ENCODE measurements at regions not wholly inside any gene's neighbourhood (a gene's known extent, or its start where the extent isn't known, plus 50 kb on each side); places are given as distances from the start of the nearest gene placed in this dataset.

- DNase-seq = no peak
- H3K36me3 ChIP-seq = no peaks in the 10 kb centered on the region
- H3K4me3 ChIP-seq = no peak overlapping the region
Observed at GRCh38 chr7:85525676-85526075, 338.8 kb upstream of the SEMA3D start.

GRCh38 chr7:85522070-85522469 lies 335.2 kb upstream of the SEMA3D start:
- DNase-seq (no peak), ATAC-seq (no peak)
- Histone ChIP-seq H3K27me3 (no peaks in the 10 kb centered on the region), H3K4me1 (no peaks in the 10 kb centered on the region), H3K36me3 (no peaks in the 10 kb centered on the region), H3K4me3 (no peak overlapping the region), H3K9me3 (no peaks in the 10 kb centered on the region), H3K27ac (no peak overlapping the region)
- TF ChIP-seq CTCF (IDR thresholded peaks at IDR 0.05) (no peak), POLR2A (IDR thresholded peaks at IDR 0.05) (no peak)
- intact Hi-C loops (cut with DNase I) = no loop called here
- 72 to 75% (median 73%) methylated on average over 4 of the region's 4 CpGs for WGBS, 4 donors

More at GRCh38 chr7:85525676-85526075, 338.8 kb upstream of the SEMA3D start:
- intact Hi-C loops (cut with DNase I) = no loop called here
- ATAC-seq = no peak
- Histone ChIP-seq H3K9me3 (no peaks in the 10 kb centered on the region), H3K4me1 (no peaks in the 10 kb centered on the region), H3K27me3 (no peaks in the 10 kb centered on the region), H3K27ac (no peak overlapping the region)
- TF ChIP-seq CTCF (IDR thresholded peaks at IDR 0.05) (no peak), POLR2A (IDR thresholded peaks at IDR 0.05) (no peak)

GRCh38 chr7:85521108-85521694 lies 334.3 kb upstream of the SEMA3D start:
- TF ChIP-seq CTCF (IDR thresholded peaks at IDR 0.05) (no peak), POLR2A (IDR thresholded peaks at IDR 0.05) (no peak)
- H3K4me3 ChIP-seq = no peak overlapping the region
- no peak overlapping the region for H3K27ac ChIP-seq
- DNase-seq = no peak
- H3K9me3 ChIP-seq = no peaks in the 10 kb centered on the region
- no peaks in the 10 kb centered on the region for H3K4me1 ChIP-seq
- no peaks in the 10 kb centered on the region for H3K27me3 ChIP-seq
- no peak for ATAC-seq
- H3K36me3 ChIP-seq = no peaks in the 10 kb centered on the region
- intact Hi-C loops (cut with DNase I) = no loop called here
- 31 to 42% (median 35%) methylated on average over 3 of the region's 3 CpGs for WGBS, 4 donors

GRCh38 chr7:85520175-85520574 lies 333.3 kb upstream of the SEMA3D start:
- Histone ChIP-seq H3K9me3 (no peaks in the 10 kb centered on the region), H3K27ac (no peak overlapping the region), H3K36me3 (no peaks in the 10 kb centered on the region), H3K27me3 (no peaks in the 10 kb centered on the region), H3K4me3 (no peak overlapping the region), H3K4me1 (no peaks in the 10 kb centered on the region)
- intact Hi-C loops (cut with DNase I) = no loop called here
- TF ChIP-seq POLR2A (IDR thresholded peaks at IDR 0.05) (no peak), CTCF (IDR thresholded peaks at IDR 0.05) (no peak)
- DNase-seq (no peak), ATAC-seq (no peak)

Data from heart left ventricle (tissue), 16 donors.